T-helper 2 cell (primary cell): ENCODE measurements at regions not wholly inside any gene's neighbourhood (a gene's known extent, or its start where the extent isn't known, plus 50 kb on each side); places are given as distances from the start of the nearest gene placed in this dataset.

Experiments
- DNase-seq, 5 experiments: peaks; one replicate each; pipeline versions ENCODE4 v3.0.0 to v3.0.0-alpha.2; 2012 to 2022

DNA sequence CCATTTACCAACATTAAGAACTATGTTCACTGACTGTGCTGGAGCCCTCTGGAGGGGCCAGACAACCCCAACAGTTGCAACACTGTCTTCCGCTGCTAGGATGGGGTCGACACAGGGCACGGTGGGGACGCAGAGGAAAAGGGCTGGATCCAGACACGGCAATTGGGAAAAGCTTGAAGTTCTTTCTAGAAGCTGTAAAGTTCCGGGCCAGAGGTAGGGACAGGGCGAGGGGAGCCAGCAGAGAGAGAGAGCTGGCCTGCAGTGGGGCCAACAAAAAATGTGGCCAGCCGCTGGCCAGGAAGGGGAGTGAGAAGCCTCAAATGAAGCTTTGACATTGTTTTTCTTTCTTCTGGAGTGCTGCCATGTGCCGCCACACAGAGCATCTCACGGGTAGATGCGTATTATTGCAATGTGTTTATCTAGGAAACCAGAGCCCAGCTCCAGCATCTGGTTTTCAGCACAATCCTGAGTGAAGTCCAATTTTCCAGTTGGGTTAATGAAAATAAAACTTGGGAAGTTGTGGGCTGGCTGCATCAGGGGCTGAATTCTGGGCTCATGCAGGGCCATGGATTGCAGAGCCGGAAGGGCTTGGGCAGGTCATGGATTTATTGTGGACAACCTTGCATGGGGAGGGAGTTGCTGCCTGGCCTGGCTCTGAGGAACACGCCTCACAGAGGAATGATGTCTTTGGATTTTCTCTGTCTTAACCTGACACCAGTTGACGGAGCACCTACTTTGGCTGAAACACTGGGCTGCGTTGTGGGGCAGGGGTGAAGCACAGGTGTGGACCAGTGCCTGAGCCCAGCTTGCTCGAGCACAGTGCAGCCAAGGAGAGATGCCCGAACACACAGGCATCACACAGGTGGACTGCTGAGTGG, 67.6 kb upstream of the AMPD3 start:
- DNase-seq, result no peak

GRCh38 chr11:10388101-10388500, 67.0 kb upstream of the AMPD3 start:
- no peak for DNase-seq

GRCh38 chr11:10388574-10388973, 66.5 kb upstream of the AMPD3 start:
- no peak for DNase-seq

DNA sequence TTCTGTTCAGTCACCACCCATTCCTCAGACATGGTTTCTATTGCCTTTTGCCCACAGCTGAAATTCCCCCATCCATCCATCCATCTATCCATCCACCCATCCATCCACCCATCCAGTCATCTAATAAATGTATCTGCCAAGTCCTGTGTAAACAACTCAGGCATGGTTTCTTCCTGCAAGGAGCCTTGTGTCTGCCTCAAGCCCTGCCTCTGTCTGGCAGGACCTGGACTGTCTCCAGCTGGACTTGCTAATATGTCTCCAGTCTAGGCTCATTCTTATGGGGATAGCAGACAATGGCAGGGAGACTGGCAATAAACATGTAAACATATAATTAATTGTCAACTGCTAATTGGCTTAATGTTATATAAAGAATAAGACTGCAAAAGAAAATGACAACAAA, 64.7 kb upstream of the AMPD3 start:
- no peak for DNase-seq

- DNase-seq, result no peak
These were observed 62.7 kb upstream of the AMPD3 start for GRCh38 chr11:10392095-10393079.

DNA sequence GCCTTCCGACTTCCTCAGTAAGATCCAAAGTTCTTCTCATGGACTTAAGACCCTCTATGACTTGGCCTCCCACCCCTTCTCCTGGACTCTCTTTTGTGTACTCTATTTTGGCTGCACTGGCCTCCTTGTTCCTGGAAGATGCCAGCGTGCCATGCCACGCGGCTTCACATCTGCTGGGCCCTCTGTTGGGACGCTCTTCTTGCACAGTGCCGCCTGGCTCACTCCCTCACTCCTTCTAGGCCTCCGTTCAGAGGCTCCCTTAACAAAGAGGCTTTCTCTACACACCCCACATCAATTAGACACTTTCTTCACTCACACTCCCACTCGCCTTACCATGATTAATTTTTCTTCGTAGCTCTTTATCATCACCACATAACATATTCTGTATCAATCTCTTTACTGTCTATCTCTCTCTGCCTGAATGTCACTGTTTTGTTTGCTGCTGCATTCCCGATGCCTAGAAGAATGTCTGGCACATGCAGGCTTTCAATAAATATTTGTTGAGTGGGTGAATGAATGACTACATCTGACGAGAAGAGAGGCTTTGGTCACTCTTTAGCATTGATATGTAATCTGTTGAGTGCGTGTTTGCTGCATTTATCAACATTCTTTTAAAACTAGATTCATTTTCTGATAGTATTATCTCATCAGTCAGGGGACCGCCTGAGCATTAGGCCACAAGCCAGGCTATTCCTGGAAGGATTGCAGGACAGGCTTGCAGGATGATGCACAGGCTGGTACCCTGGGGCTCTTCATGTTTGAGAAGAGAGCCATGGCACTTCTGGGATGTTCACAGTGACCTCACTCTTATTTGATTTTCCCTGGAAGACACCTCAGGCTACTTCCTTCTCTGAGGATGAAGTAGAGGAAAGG, 60.6 kb upstream of the AMPD3 start:
- DNase-seq, result no peak

- no peak for DNase-seq
These were observed 59.7 kb upstream of the AMPD3 start for GRCh38 chr11:10395166-10395897.

GRCh38 chr11:10396771-10397170, 58.3 kb upstream of the AMPD3 start:
- no peak for DNase-seq

GRCh38 chr11:10397226-10397987, 57.7 kb upstream of the AMPD3 start:
- DNase-seq, result no peak

GRCh38 chr11:10398525-10398924, 56.5 kb upstream of the AMPD3 start:
- no peak for DNase-seq

GRCh38 chr11:10400856-10401255, 54.2 kb upstream of the AMPD3 start:
- DNase-seq, result no peak

DNA sequence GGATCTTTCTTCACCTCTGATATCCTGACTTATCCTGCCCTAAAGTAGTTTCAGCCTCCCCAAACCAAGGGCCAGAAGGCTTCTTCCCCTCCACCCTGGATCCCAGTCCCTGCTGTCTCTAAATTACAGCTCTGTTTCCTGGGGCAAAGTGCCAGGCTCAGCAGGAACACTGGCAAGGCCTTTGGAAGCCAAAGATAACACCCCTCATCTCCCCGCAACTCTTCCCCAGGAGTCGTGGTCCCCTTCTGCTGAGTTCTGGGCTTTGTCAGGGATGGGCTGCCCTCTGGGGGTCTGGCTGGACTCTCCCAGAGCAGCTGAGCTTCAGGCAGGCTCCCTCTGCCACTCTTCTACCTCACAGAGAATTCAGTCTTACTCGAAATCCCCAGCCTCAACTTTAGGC, 53.8 kb upstream of the AMPD3 start:
- no peak for DNase-seq

GRCh38 chr11:10401696-10402392, 53.2 kb upstream of the AMPD3 start:
- no peak for DNase-seq
